K562 (cell line): ENCODE measurements at regions not wholly inside any gene's neighbourhood (a gene's known extent, or its start where the extent isn't known, plus 50 kb on each side); places are given as distances from the start of the nearest gene placed in this dataset.
"Not testable (repeated sequence)": the region's sequence is repeated elsewhere in the genome, so short reads cannot be mapped to it uniquely, and the experiment has no call there.

Experiments used
- ATAC-seq: fragments of 200-7000 bp; cut with Tn5 transposase; 3 replicates; pipeline ENCODE4 v1.9.1; 2020; ENCODE audit warnings: moderate library complexity
- BruUV-seq: library from RNA; stranded (reverse); fragments of 400-500 nt; replicated peaks from 2 replicates; lab custom pipeline; 2021; lab: Mats Ljungman, UMichigan
- CTCF ChIA-PET: fragments of 300-600 bp; formaldehyde crosslinking; extraction: SDS; loops from one replicate; lab custom pipeline; 2021; ENCODE audit warnings: low intra/inter-chr PET ratio; lab: Yijun Ruan, JAX
- POLR2A ChIA-PET: fragments of 300-600, 350-650 bp; sonication (Branson Sonifier 250); formaldehyde crosslinking; extraction: SDS; loops from one replicate; lab custom pipeline; 2021; ENCODE audit warnings: antibody characterized with exemption, inconsistent platforms; lab: Yijun Ruan, JAX
- DNase-seq, 4 experiments: peaks; one replicate each; pipeline versions ENCODE4 v3.0.0 to v3.0.0-alpha.2; 2011 to 2018; ENCODE audit warnings: low spot score in 3 of 4, mixed read lengths in 3 of 4; ENCODE audit errors: extremely low read depth in 1 of 4
- FAIRE-seq: peaks from 2 replicates; lab custom pipeline; 2011; peaks lifted over from hg19 to GRCh38; lab: Jason Lieb, UNC
- H2AFZ ChIP-seq: 2 replicates; pipeline ENCODE4 v1.6.0; 2011; ENCODE audit warnings: low read depth, low read length, control low read depth, inconsistent platforms
- H3K27ac ChIP-seq: fragments of 200-600 bp; 3 replicates; pipeline ENCODE4 v1.8.0; 2011; ENCODE audit warnings: low read depth, mild to moderate bottlenecking, control low read depth, inconsistent platforms, low read length, moderate library complexity, mixed read lengths; ENCODE audit errors: extremely low read depth
- H3K27me3 ChIP-seq, 2 experiments: fragments of 300-600 bp in 1 of 2; 2 replicates in 1 of 2; 3 replicates in 1 of 2; pipeline versions ENCODE4 v1.6.0 to v1.8.0; 2011; ENCODE audit warnings: inconsistent platforms in 2 of 2, low read length in 2 of 2, mild to moderate bottlenecking in 1 of 2, mixed read lengths in 1 of 2, moderate library complexity in 1 of 2; ENCODE audit not compliant: control insufficient read depth in 2 of 2, insufficient read depth in 2 of 2
- H3K36me3 ChIP-seq: fragments of 300-600 bp; 3 replicates; pipeline ENCODE4 v1.8.0; 2011; ENCODE audit warnings: mild to moderate bottlenecking, low read length, inconsistent platforms; ENCODE audit not compliant: control insufficient read depth, insufficient read depth
- H3K4me1 ChIP-seq, 2 experiments: fragments of 200-600 bp in 1 of 2; replicated peaks in 1 of 2; 2 replicates in 1 of 2; 3 replicates in 1 of 2; pipeline versions ENCODE4 v1.5.1 to v1.8.0; 2011; ENCODE audit warnings: inconsistent platforms in 2 of 2, low read length in 2 of 2, mild to moderate bottlenecking in 1 of 2, mixed read lengths in 1 of 2, moderate library complexity in 1 of 2; ENCODE audit not compliant: control insufficient read depth in 2 of 2, insufficient read depth in 2 of 2
- H3K4me2 ChIP-seq: 2 replicates; pipeline ENCODE4 v1.6.1; 2011; ENCODE audit warnings: low read length, control low read depth, inconsistent platforms, mixed read lengths; ENCODE audit not compliant: insufficient read depth
- H3K4me3 ChIP-seq: fragments of 200-600 bp; sonication (generic), shearing (Covaris generic); 2 replicates; pipeline ENCODE4 v1.5.1; 2016; ENCODE audit warnings: control low read depth, inconsistent platforms
- H3K79me2 ChIP-seq: fragments of 200-600 bp; 3 replicates; pipeline ENCODE4 v1.8.0; 2011; ENCODE audit warnings: low read length, inconsistent platforms; ENCODE audit not compliant: control insufficient read depth, insufficient read depth
- H3K9ac ChIP-seq, 2 experiments: 2 replicates each; pipeline versions ENCODE4 v1.6.0 to v1.6.1; 2011; ENCODE audit warnings: low read depth in 2 of 2, low read length in 2 of 2, control low read depth in 1 of 2, inconsistent platforms in 1 of 2, mild to moderate bottlenecking in 1 of 2, mixed read lengths in 1 of 2; ENCODE audit not compliant: insufficient read depth in 1 of 2
- H3K9me1 ChIP-seq: one replicate; pipeline ENCODE4 v1.6.0; 2011; ENCODE audit warnings: inconsistent platforms, mild to moderate bottlenecking, low read length, moderate library complexity; ENCODE audit not compliant: control insufficient read depth, insufficient read depth
- H3K9me3 ChIP-seq: replicated peaks from 2 replicates; pipeline ENCODE4 v1.5.1; 2011; ENCODE audit warnings: low read depth, low read length, inconsistent platforms; ENCODE audit not compliant: control insufficient read depth, insufficient read depth
- H4K20me1 ChIP-seq: replicated peaks from 2 replicates; pipeline ENCODE4 v1.6.1; 2011; ENCODE audit warnings: low read length, inconsistent platforms, mixed read lengths; ENCODE audit not compliant: control insufficient read depth, insufficient read depth
- ARID1B ChIP-seq: fragments of 450-650 bp; IDR thresholded peaks from 2 replicates; pipeline ENCODE4 v1.6.1; 2016; ENCODE audit warnings: antibody characterized with exemption, mild to moderate bottlenecking, inconsistent platforms
- CHD4 ChIP-seq: fragments of 200-600 bp; sonication (generic); IDR thresholded peaks from 3 replicates; pipeline ENCODE4 v1.6.1; 2012; ENCODE audit warnings: low read depth, mild to moderate bottlenecking, mixed read lengths, low read length, inconsistent platforms; ENCODE audit not compliant: insufficient read depth, insufficient replicate concordance, poor library complexity, severe bottlenecking
- GATA2 ChIP-seq: sonication (generic); formaldehyde crosslinking; IDR thresholded peaks from 2 replicates; pipeline ENCODE4 v1.4.0; 2020; ENCODE audit warnings: mild to moderate bottlenecking, missing genetic modification reagents
- GTF2E2 ChIP-seq: fragments of 200-800 bp; sonication (Bioruptor generic); IDR thresholded peaks from 2 replicates; pipeline ENCODE4 v1.6.1; 2016; ENCODE audit warnings: missing genetic modification characterization, missing compliant biosample characterization
- KAT2B ChIP-seq: IDR thresholded peaks from one replicate; pipeline ENCODE4 v1.6.1; 2012; ENCODE audit warnings: low read depth, mild to moderate bottlenecking, control low read depth, inconsistent platforms, low read length, moderate library complexity
- RBFOX2 ChIP-seq: fragments of 200-400 bp; formaldehyde crosslinking; IDR thresholded peaks from 2 replicates; pipeline ENCODE4 v1.6.1; 2017; ENCODE audit warnings: low read depth, mild to moderate bottlenecking, low read length, moderate library complexity
- STAG1 ChIP-seq: sonication (generic); formaldehyde crosslinking; IDR thresholded peaks from 2 replicates; pipeline ENCODE4 v1.5.0; 2020; ENCODE audit warnings: missing genetic modification reagents, borderline replicate concordance
- XRCC3 ChIP-seq: fragments of 450-650 bp; IDR thresholded peaks from 2 replicates; pipeline ENCODE4 v1.6.1; 2017; ENCODE audit warnings: mild to moderate bottlenecking, moderate library complexity
- ZKSCAN1 ChIP-seq: fragments of 150-350 bp; IDR thresholded peaks from 2 replicates; pipeline ENCODE4 v1.6.1; 2016; ENCODE audit warnings: low read depth, low read length
- ZNF316 ChIP-seq: fragments of 450-650 bp; IDR thresholded peaks from 2 replicates; pipeline ENCODE4 v1.6.1; 2016
- ZNF695 ChIP-seq: fragments of 450-650 bp; formaldehyde crosslinking; IDR thresholded peaks from 2 replicates; pipeline ENCODE4 v1.4.0; 2020; ENCODE audit warnings: mild to moderate bottlenecking, moderate library complexity
- ZNF717 ChIP-seq: fragments of 250-450 bp; sonication (Bioruptor Pico); IDR thresholded peaks from 2 replicates; pipeline ENCODE4 v1.5.0; 2021
- WGBS: fragments of 100-300 bp; shearing (Covaris generic); methylation state at CpG from one replicate; pipeline ENCODE4 v1.1.6; 2016; ENCODE audit warnings: low coverage, mixed read lengths; ENCODE audit not compliant: insufficient coverage; ENCODE audit errors: missing lambda C conversion rate; 5-methylcytosine and 5-hydroxymethylcytosine counted together
- in situ Hi-C: fragments of 300-500 bp; cut with MboI; formaldehyde crosslinking; loops from 4 replicates; pipeline ENCODE4 v1.15.0; 2018; ENCODE audit warnings: inconsistent platforms, mixed read lengths
- intact Hi-C: fragments of 100-400 bp; cut with micrococcal nuclease; formaldehyde crosslinking; loops from 2 replicates; pipeline ENCODE4 v1.14.2; 2022
- TF ChIP-seq, protein P1 (sequence below): fragments of 450-650 bp; IDR thresholded peaks from 2 replicates; pipeline ENCODE4 v1.6.1; 2016

DNA sequence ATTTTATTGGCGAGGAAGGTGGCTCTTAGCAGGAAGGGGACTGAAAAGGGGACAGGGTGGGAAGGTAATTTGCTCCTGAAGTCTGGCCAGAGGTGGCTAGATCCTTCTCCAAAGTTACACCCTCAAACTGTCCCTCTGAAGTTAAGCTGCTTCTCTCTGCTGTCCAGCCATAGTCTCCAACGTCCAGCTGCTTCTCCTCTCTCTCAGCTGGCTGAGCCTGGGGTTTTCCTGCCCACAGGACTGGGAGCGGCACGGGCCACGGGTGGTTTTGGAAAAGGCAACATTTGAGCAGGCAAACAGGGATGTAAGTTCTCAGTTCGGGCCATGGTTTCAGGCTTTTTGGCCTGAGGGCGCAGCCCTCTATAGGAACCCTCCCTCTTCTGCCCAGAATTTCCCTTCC, 128.3 kb downstream of the YIPF5 start (continued):
- no peak for TF ChIP-seq XRCC3
- no peak for TF ChIP-seq GTF2E2 (tag)
- TF ChIP-seq ZKSCAN1 = no peak
- TF ChIP-seq ZNF316 = no peak
- no peak for TF ChIP-seq RBFOX2
- no peak for TF ChIP-seq ARID1B

DNA sequence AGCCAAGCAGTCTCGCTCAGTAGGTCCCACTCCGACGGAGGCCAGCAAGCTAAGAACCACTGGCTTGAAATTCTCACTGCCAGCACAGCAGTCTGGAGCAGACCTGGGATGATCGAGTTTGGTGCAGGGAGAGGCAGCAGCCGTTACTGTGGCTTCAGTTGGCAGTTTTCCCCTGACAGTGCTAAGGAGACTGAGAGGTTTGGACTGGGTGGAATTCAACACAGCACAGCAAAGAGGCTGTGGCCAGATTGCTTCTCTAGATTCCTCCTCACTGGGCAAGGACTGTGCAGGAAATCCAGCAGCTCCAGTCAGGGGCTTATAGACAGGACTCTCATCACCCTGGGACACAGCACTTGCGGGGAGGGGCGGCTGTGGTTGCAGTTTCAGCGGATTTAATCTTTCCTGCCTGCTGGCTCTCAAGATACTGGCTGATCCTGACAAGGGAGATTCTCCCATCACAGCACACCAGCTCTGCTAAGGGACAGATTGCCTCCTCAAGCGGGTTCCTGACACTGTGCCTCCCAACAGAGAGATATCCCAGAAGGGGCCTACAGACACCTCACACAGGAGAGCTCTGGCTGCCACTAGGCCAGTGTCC, 122.1 kb downstream of the YIPF5 start:
- no peaks in the 10 kb centered on the region for H3K4me1 ChIP-seq
- no peaks in the 10 kb centered on the region for H3K36me3 ChIP-seq
- DNase-seq (no peak), ATAC-seq (no peak), FAIRE-seq (no peak)
- no peak overlapping the region for H2AFZ ChIP-seq
- H3K9me3 ChIP-seq = no peaks in the 10 kb centered on the region
- no peaks in the 10 kb centered on the region for H3K79me2 ChIP-seq
- intact Hi-C loops = no loop called here
- 0% methylated on average over 9 of the region's 9 CpGs for WGBS
- H3K27me3 ChIP-seq = no peaks in the 10 kb centered on the region
- in situ Hi-C loops = no loop called here
- H3K27ac ChIP-seq = no peak overlapping the region
- no peak overlapping the region for H3K4me3 ChIP-seq
- H3K4me2 ChIP-seq = no peak overlapping the region
- no TSS peak for BruUV-seq
- TF ChIP-seq ZNF717 (CRISPR knock-in tag) (no peak), ZNF695 (CRISPR knock-in tag) (no peak), GATA2 (CRISPR knock-in tag) (no peak), KAT2B (no peak), CHD4 (no peak), STAG1 (CRISPR knock-in tag) (no peak)
- TF ChIP-seq, protein P1, sequence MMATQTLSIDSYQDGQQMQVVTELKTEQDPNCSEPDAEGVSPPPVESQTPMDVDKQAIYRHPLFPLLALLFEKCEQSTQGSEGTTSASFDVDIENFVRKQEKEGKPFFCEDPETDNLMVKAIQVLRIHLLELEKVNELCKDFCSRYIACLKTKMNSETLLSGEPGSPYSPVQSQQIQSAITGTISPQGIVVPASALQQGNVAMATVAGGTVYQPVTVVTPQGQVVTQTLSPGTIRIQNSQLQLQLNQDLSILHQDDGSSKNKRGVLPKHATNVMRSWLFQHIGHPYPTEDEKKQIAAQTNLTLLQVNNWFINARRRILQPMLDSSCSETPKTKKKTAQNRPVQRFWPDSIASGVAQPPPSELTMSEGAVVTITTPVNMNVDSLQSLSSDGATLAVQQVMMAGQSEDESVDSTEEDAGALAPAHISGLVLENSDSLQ = no peak
- no peaks in the 10 kb centered on the region for H4K20me1 ChIP-seq
- ChIA-PET CTCF (no interaction called here), POLR2A (no interaction called here)
- H3K9me1 ChIP-seq = no peaks in the 10 kb centered on the region
- H3K9ac ChIP-seq = no peak overlapping the region

DNA sequence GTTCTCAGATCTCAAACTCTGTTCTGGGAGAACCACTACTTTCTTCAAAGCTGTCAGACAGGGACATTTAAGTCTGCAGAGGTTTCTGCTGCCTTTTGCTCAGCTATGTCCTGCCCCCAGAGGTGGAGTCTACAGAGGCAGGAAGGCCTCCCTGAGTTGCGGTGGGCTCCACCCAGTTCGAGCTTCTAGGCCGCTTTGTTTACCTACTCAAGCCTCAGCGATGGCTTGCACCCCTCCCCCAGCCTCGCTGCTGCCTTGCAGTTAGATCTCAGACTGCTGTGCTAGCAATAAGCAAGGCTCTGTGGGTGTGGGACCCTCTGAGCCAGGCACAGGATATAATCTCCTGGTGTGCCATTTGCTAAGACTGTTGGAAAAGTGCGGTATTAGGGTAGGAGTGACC, 115.1 kb downstream of the YIPF5 start:
- CTCF ChIA-PET, H3K27me3 ChIP-seq, H3K9ac ChIP-seq, H3K4me1 ChIP-seq, H3K36me3 ChIP-seq, H3K9me3 ChIP-seq, H3K79me2 ChIP-seq, H3K4me3 ChIP-seq, intact Hi-C loops, H2AFZ ChIP-seq, in situ Hi-C loops, BruUV-seq, H3K27ac ChIP-seq, ATAC-seq, H3K4me2 ChIP-seq, H3K9me1 ChIP-seq, POLR2A ChIA-PET, H4K20me1 ChIP-seq, DNase-seq, FAIRE-seq: not testable (repeated sequence)
- WGBS = 0% methylated on average over 6 of the region's 6 CpGs
